ENCODE measurements at regions not wholly inside any gene's neighbourhood (a gene's known extent, or its start where the extent isn't known, plus 50 kb on each side); places are given as distances from the start of the nearest gene placed in this dataset.

DNA sequence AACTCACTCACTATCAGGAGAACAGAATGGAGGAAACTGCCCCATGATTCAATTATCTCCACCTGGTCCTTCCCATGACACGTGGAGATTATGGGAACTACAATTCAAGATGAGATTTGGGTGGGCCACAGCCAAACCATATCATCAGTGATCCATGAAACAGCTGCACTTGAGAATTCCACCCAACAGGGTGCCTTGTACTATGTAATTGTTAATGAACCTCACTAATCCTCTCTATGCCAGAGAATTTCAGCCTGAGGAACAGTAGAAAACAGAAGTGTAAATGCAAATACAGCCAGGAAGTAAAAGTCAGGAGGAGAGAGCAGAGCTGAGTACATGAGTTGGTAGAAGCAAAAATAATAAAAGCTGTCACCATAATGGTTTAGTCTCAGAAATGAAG is 261.4 kb downstream of the EPHA4 start:
- Histone ChIP-seq H3K9me3 (ENCODE audit: control insufficient read depth in 5 of 5, low read length in 5 of 5) (no peaks in the 10 kb centered on the region), H3K4me3 (ENCODE audit: low read depth in 1 of 5, low read length in 5 of 5) (no peak overlapping the region), H3K27ac (ENCODE audit: low read depth, low read length) (no peak overlapping the region), H3K4me1 (ENCODE audit: control insufficient read depth in 5 of 5, insufficient read depth in 5 of 5, low read length in 5 of 5) (peaks cover 0 to 8% (median 0%) of the 10 kb centered on the region in 5 donors), H3K9ac (ENCODE audit: low read length in 5 of 5) (no peak overlapping the region), H3K27me3 (ENCODE audit: control insufficient read depth in 5 of 5, insufficient read depth in 4 of 5, low read length in 5 of 5) (no peaks in the 10 kb centered on the region), H3K36me3 (ENCODE audit: control insufficient read depth in 5 of 5, insufficient read depth in 5 of 5, low read length in 5 of 5) (no peaks in the 10 kb centered on the region)

DNA sequence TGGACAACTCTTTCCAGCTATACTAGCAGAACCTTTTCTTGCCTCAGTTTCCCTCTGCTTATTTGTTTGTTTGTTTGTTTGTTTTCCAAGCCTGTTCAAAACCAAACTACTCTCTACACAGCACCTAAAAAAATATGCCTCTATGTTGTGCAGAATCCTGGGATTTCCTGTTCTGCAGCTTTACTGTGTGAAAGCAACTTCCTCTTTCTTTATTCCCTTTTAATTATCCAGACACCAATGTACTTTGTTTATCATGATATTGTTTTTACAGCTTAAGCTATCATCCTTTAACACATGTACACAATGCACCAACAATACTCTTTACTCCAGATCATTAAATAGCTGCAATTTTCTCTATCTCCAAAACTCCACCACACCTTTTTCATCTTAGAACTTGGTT is 259.5 kb downstream of the EPHA4 start:
- Histone ChIP-seq H3K27ac (ENCODE audit: low read depth, low read length) (no peak overlapping the region), H3K27me3 (ENCODE audit: control insufficient read depth in 5 of 5, insufficient read depth in 4 of 5, low read length in 5 of 5) (no peaks in the 10 kb centered on the region), H3K4me3 (ENCODE audit: low read depth in 1 of 5, low read length in 5 of 5) (no peak overlapping the region), H3K36me3 (ENCODE audit: control insufficient read depth in 5 of 5, insufficient read depth in 5 of 5, low read length in 5 of 5) (no peaks in the 10 kb centered on the region), H3K9ac (ENCODE audit: low read length in 5 of 5) (no peak overlapping the region), H3K9me3 (ENCODE audit: control insufficient read depth in 5 of 5, low read length in 5 of 5) (no peaks in the 10 kb centered on the region), H3K4me1 (ENCODE audit: control insufficient read depth in 5 of 5, insufficient read depth in 5 of 5, low read length in 5 of 5) (peaks cover 0 to 8% (median 0%) of the 10 kb centered on the region in 5 donors)

DNA sequence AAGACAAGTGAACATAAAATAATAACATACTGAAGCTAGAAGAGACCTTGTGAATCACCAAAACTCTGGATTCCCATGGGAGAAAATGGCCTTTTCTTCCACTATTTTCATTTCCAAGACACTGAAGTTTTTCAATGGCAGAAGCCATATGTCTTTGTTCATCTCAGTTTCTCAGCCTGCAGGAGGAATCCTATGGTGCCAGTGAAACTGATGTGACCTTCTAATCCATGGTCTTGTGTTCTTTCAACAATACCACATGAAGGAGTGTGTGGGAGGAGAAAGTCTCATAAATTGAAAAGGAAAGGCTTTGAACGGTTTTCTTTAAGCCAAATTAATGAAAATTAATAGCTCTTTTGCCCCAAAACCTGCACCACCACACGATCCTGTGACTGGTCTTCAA is 257.3 kb downstream of the EPHA4 start:
- Histone ChIP-seq H3K9me3 (ENCODE audit: control insufficient read depth in 5 of 5, low read length in 5 of 5) (no peaks in the 10 kb centered on the region), H3K4me1 (ENCODE audit: control insufficient read depth in 5 of 5, insufficient read depth in 5 of 5, low read length in 5 of 5) (peaks cover 0 to 8% (median 0%) of the 10 kb centered on the region in 5 donors), H3K27ac (ENCODE audit: low read depth, low read length) (no peak overlapping the region), H3K27me3 (ENCODE audit: control insufficient read depth in 5 of 5, insufficient read depth in 4 of 5, low read length in 5 of 5) (no peaks in the 10 kb centered on the region), H3K4me3 (ENCODE audit: low read depth in 1 of 5, low read length in 5 of 5) (no peak overlapping the region), H3K36me3 (ENCODE audit: control insufficient read depth in 5 of 5, insufficient read depth in 5 of 5, low read length in 5 of 5) (no peaks in the 10 kb centered on the region), H3K9ac (ENCODE audit: low read length in 5 of 5) (no peak overlapping the region)

DNA sequence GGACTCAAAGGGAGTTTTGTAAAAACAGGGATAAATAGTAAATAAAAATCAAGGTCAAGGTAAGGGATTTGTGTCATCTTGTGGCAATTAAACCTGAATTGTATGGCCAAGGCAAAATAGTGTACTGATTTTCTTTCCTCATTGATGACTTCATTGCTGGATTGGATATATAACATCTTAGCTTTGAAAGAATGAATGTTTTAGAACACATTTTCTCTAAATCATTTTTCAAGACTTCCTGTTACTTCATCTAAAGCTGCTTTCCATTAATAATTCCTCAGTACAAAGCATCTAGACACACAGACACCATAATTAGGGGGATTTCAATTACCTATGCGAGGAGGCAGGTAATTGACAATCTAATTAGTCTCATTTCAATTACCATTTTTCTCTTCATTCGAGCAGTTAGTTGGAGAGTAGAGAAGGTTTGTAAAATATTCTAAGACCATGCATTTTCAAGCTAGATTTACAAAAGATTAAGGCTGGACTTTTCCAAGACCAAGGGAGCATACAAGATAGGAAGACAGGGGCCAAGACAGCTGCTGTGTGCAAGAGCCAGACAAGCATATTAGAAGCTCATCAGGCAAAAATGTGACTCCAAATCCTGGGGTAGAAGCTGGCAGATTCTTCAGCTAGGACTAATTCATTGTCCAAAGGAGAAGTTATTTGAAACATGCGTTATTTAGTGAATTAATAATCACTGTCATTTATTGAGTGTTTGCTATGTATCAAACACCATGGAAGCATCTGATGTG is 253.6 kb downstream of the EPHA4 start:
- no peaks in the 10 kb centered on the region for H3K27me3 ChIP-seq (ENCODE audit: control insufficient read depth in 5 of 5, insufficient read depth in 4 of 5, low read length in 5 of 5)
- no peak overlapping the region for H3K27ac ChIP-seq (ENCODE audit: low read depth, low read length)
- H3K4me3 ChIP-seq (ENCODE audit: low read depth in 1 of 5, low read length in 5 of 5): no peak overlapping the region
- H3K36me3 ChIP-seq (ENCODE audit: control insufficient read depth in 5 of 5, insufficient read depth in 5 of 5, low read length in 5 of 5): no peaks in the 10 kb centered on the region
- H3K4me1 ChIP-seq (ENCODE audit: control insufficient read depth in 5 of 5, insufficient read depth in 5 of 5, low read length in 5 of 5): peaks cover 0 to 3% (median 0%) of the 10 kb centered on the region in 5 donors
- no peak overlapping the region for H3K9ac ChIP-seq (ENCODE audit: low read length in 5 of 5)
- H3K9me3 ChIP-seq (ENCODE audit: control insufficient read depth in 5 of 5, low read length in 5 of 5): no peaks in the 10 kb centered on the region

DNA sequence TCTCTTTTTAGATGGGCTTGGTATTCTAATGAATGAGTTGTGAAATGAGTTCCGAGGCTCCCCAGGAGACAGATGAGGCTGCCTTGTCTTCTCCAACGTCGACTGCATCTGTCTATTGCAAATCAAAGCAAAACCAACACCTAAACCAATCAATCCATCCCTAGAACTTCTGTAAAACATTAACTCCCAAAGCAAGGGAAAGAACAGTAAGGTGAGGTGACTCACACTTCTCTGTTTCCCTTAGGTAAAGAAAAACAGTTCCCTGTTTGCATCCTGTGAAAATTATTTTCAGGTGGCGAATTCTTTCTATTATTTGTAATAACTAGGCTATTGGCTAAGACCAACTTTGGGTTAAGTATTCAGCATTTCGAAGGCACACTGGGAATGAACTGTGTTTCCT is 249.4 kb downstream of the EPHA4 start:
- Histone ChIP-seq H3K4me3 (ENCODE audit: low read depth in 1 of 5, low read length in 5 of 5) (no peak overlapping the region), H3K4me1 (ENCODE audit: control insufficient read depth in 5 of 5, insufficient read depth in 5 of 5, low read length in 5 of 5) (peaks cover 0 to 4% (median 0%) of the 10 kb centered on the region in 5 donors), H3K9me3 (ENCODE audit: control insufficient read depth in 5 of 5, low read length in 5 of 5) (no peaks in the 10 kb centered on the region), H3K36me3 (ENCODE audit: control insufficient read depth in 5 of 5, insufficient read depth in 5 of 5, low read length in 5 of 5) (no peaks in the 10 kb centered on the region), H3K9ac (ENCODE audit: low read length in 5 of 5) (no peak overlapping the region), H3K27me3 (ENCODE audit: control insufficient read depth in 5 of 5, insufficient read depth in 4 of 5, low read length in 5 of 5) (no peaks in the 10 kb centered on the region), H3K27ac (ENCODE audit: low read depth, low read length) (no peak overlapping the region)

DNA sequence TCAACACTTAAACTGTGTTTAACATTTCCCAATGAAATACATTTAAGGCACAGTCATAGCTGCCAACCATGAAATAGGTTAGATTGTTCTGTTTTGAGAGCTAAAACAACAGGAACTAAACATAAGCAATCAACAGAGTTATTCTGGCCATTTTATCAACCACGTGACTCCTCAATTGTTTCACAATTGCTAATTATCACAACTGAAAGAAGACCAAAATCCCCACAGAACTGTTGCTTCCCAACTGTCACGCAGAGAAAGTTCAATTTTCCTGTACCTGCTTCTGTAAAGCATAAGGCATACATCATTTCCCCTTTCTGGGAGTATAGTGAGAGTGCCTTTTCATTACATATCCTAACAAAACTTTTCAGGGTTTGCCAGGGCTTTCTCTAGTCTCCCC is 248.6 kb downstream of the EPHA4 start:
- Histone ChIP-seq H3K27ac (ENCODE audit: low read depth, low read length) (no peak overlapping the region), H3K27me3 (ENCODE audit: control insufficient read depth in 5 of 5, insufficient read depth in 4 of 5, low read length in 5 of 5) (no peaks in the 10 kb centered on the region), H3K4me1 (ENCODE audit: control insufficient read depth in 5 of 5, insufficient read depth in 5 of 5, low read length in 5 of 5) (peaks cover 0 to 4% (median 0%) of the 10 kb centered on the region in 5 donors), H3K4me3 (ENCODE audit: low read depth in 1 of 5, low read length in 5 of 5) (no peak overlapping the region), H3K9ac (ENCODE audit: low read length in 5 of 5) (no peak overlapping the region), H3K9me3 (ENCODE audit: control insufficient read depth in 5 of 5, low read length in 5 of 5) (no peaks in the 10 kb centered on the region), H3K36me3 (ENCODE audit: control insufficient read depth in 5 of 5, insufficient read depth in 5 of 5, low read length in 5 of 5) (no peaks in the 10 kb centered on the region)

DNA sequence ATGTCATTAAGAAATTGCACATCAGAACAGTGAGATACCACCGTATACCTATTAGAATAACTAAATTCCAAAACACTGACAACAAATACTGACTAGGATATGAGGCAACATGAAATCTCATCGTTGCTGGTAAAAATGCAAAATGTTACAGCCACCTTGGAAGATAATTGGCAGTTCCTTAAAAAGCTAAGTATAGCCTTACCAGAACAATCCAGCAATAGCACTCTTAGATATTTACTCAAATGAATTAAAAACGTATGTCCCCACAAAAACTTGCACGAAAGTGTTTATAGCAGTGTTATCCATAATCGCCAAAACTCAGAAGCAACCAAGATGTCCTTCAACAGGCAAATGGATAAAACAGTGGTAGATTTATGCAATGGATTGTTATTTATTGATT is 241.7 kb downstream of the EPHA4 start:
- peaks cover 0 to 5% (median 0%) of the 10 kb centered on the region in 5 donors for H3K27me3 ChIP-seq (ENCODE audit: control insufficient read depth in 5 of 5, insufficient read depth in 4 of 5, low read length in 5 of 5)
- H3K36me3 ChIP-seq (ENCODE audit: control insufficient read depth in 5 of 5, insufficient read depth in 5 of 5, low read length in 5 of 5): no peaks in the 10 kb centered on the region
- H3K27ac ChIP-seq (ENCODE audit: low read depth, low read length): no peak overlapping the region
- no peaks in the 10 kb centered on the region for H3K4me1 ChIP-seq (ENCODE audit: control insufficient read depth in 5 of 5, insufficient read depth in 5 of 5, low read length in 5 of 5)
- no peak overlapping the region for H3K4me3 ChIP-seq (ENCODE audit: low read depth in 1 of 5, low read length in 5 of 5)
- no peaks in the 10 kb centered on the region for H3K9me3 ChIP-seq (ENCODE audit: control insufficient read depth in 5 of 5, low read length in 5 of 5)
- H3K9ac ChIP-seq (ENCODE audit: low read length in 5 of 5): no peak overlapping the region

DNA sequence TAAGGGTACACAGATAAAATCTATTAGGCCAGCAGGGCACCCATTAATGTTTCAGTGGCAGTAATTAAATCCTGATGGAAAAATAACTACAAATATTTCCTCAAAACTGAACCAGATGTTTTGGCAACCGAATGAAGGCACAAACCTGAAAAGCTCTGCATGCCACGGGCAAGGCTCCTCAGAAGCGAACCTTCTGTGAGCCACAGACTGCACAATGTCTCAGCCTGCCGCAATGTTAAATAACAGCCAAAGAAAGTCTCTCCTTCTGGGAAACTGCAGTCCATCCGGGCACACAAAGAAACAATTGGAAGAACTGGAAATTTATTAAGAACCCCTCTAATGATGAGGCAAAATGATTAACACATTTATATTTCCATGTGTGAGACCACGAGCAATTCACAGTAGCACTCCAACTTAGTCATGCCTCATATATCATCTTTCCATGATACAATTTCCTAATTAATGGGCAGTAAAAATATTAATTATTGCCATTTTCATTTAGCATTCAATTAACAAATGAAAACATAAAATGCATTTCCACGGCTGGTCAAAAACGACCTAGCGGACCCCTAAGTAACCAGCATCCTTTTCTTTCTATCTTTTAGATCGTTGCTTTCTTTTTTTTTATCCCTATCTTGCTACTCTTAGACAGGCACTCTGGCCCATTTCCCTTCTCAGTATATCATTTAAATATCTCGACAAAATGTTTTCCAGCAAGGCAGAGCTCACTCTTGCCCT is 237.5 kb downstream of the EPHA4 start:
- H3K9ac ChIP-seq (ENCODE audit: low read length in 5 of 5): no peak overlapping the region
- H3K27ac ChIP-seq (ENCODE audit: low read depth, low read length): no peak overlapping the region
- no peaks in the 10 kb centered on the region for H3K9me3 ChIP-seq (ENCODE audit: control insufficient read depth in 5 of 5, low read length in 5 of 5)
- no peak overlapping the region for H3K4me3 ChIP-seq (ENCODE audit: low read depth in 1 of 5, low read length in 5 of 5)
- no peaks in the 10 kb centered on the region for H3K36me3 ChIP-seq (ENCODE audit: control insufficient read depth in 5 of 5, insufficient read depth in 5 of 5, low read length in 5 of 5)
- peaks cover 0 to 5% (median 0%) of the 10 kb centered on the region in 5 donors for H3K27me3 ChIP-seq (ENCODE audit: control insufficient read depth in 5 of 5, insufficient read depth in 4 of 5, low read length in 5 of 5)
- H3K4me1 ChIP-seq (ENCODE audit: control insufficient read depth in 5 of 5, insufficient read depth in 5 of 5, low read length in 5 of 5): no peaks in the 10 kb centered on the region

DNA sequence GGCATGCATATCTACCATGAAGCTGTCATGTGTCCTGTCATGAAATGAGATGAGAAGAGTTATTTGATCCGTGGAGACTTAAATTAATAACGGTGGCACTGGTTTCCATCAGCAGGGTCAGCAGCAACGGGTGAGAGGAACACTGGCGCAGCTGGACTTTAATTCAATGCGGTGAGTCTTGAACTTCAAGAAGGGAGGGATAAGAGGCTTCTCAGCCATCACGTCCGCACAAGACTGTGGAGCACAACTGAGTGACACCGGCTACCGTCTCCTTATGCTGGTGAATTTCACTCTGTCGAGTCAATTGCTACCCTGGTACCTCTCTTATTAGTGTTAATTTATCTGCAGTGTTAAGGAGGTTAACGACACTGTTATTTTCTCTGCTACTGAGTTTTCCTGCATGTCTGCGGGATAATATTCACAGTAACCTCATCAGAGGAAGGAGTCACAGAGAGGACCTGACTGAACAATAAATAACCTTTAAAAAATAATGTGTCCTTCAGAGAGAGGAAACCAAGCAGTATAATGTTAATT is 236.8 kb downstream of the EPHA4 start:
- Histone ChIP-seq H3K27me3 (ENCODE audit: control insufficient read depth in 5 of 5, insufficient read depth in 4 of 5, low read length in 5 of 5) (peaks cover 0 to 5% (median 0%) of the 10 kb centered on the region in 5 donors), H3K9ac (ENCODE audit: low read length in 5 of 5) (no peak overlapping the region), H3K9me3 (ENCODE audit: control insufficient read depth in 5 of 5, low read length in 5 of 5) (no peaks in the 10 kb centered on the region), H3K4me3 (ENCODE audit: low read depth in 1 of 5, low read length in 5 of 5) (no peak overlapping the region), H3K27ac (ENCODE audit: low read depth, low read length) (no peak overlapping the region), H3K36me3 (ENCODE audit: control insufficient read depth in 5 of 5, insufficient read depth in 5 of 5, low read length in 5 of 5) (no peaks in the 10 kb centered on the region), H3K4me1 (ENCODE audit: control insufficient read depth in 5 of 5, insufficient read depth in 5 of 5, low read length in 5 of 5) (no peaks in the 10 kb centered on the region)

DNA sequence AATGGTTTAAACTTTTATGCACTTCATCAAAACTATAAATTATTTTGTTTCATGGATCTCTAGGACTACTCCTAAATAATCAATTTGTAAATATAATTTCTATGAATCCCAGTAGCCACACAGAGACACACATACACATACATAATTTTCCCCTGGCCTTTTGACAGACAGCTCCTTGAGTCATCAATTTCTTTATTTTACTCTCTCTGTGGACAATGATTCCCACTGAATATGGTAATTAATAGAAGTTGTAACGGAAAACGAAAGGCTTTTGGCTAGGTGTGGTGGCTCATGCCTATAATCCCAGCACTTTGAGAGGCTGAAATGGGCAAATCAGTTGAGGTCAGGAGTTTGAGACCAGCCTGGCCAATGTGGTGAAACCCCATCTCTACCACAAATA is 235.1 kb downstream of the EPHA4 start:
- Histone ChIP-seq H3K36me3 (ENCODE audit: control insufficient read depth in 5 of 5, insufficient read depth in 5 of 5, low read length in 5 of 5) (no peaks in the 10 kb centered on the region), H3K9me3 (ENCODE audit: control insufficient read depth in 5 of 5, low read length in 5 of 5) (no peaks in the 10 kb centered on the region), H3K9ac (ENCODE audit: low read length in 5 of 5) (no peak overlapping the region), H3K4me1 (ENCODE audit: control insufficient read depth in 5 of 5, insufficient read depth in 5 of 5, low read length in 5 of 5) (no peaks in the 10 kb centered on the region), H3K27me3 (ENCODE audit: control insufficient read depth in 5 of 5, insufficient read depth in 4 of 5, low read length in 5 of 5) (peaks cover 0 to 5% (median 0%) of the 10 kb centered on the region in 5 donors), H3K4me3 (ENCODE audit: low read depth in 1 of 5, low read length in 5 of 5) (no peak overlapping the region), H3K27ac (ENCODE audit: low read depth, low read length) (no peak overlapping the region)

Data from subcutaneous abdominal adipose tissue (tissue), 5 donors.